Inflammatory macrophage treated with lipopolysaccharide for 4 hours (primary cell): ENCODE measurements at regions not wholly inside any gene's neighbourhood (a gene's known extent, or its start where the extent isn't known, plus 50 kb on each side); places are given as distances from the start of the nearest gene placed in this dataset.
"Not testable (repeated sequence)": the region's sequence is repeated elsewhere in the genome, so short reads cannot be mapped to it uniquely, and the experiment has no call there.

Source experiments
- DNase-seq: peaks from one replicate; pipeline ENCODE4 v3.0.0-alpha.2; 2020

GRCh38 chr5:54883374-54884194, 101.8 kb downstream of the ESM1 start:
- DNase-seq: no peak

- no peak for DNase-seq
These were observed 102.6 kb downstream of the ESM1 start for GRCh38 chr5:54882841-54883240.

GRCh38 chr5:54882101-54882500, 103.3 kb downstream of the ESM1 start:
- DNase-seq: no peak

- no peak for DNase-seq
These were observed 103.9 kb downstream of the ESM1 start for GRCh38 chr5:54881286-54882005.

GRCh38 chr5:54876976-54877375, 108.4 kb downstream of the ESM1 start:
- DNase-seq: no peak

- DNase-seq: no peak
These were observed 108.8 kb downstream of the ESM1 start for GRCh38 chr5:54876556-54876955.

GRCh38 chr5:54874337-54875021, 110.9 kb downstream of the ESM1 start:
- peak; percentile 62 for DNase-seq

GRCh38 chr5:54873691-54874090, 111.7 kb downstream of the ESM1 start:
- DNase-seq: no peak

- DNase-seq: no peak
These were observed 112.6 kb downstream of the ESM1 start for GRCh38 chr5:54872810-54873209.

GRCh38 chr5:54870271-54870670, 115.1 kb downstream of the ESM1 start:
- DNase-seq: no peak

GRCh38 chr5:54869691-54870090, 115.7 kb downstream of the ESM1 start:
- DNase-seq: no peak

GRCh38 chr5:54868511-54869483, 116.6 kb downstream of the ESM1 start:
- no peak for DNase-seq

- peak; percentile 81 for DNase-seq
These were observed 118.0 kb downstream of the ESM1 start for GRCh38 chr5:54867310-54867944.

- DNase-seq: not testable (repeated sequence)
These were observed 120.4 kb downstream of the ESM1 start for GRCh38 chr5:54864911-54865515.

GRCh38 chr5:54862036-54862435, 123.4 kb downstream of the ESM1 start:
- DNase-seq: no peak

GRCh38 chr5:54861212-54861894, 124.0 kb downstream of the ESM1 start:
- DNase-seq: no peak

- DNase-seq: no peak
These were observed 125.1 kb downstream of the ESM1 start for GRCh38 chr5:54860321-54860720.

GRCh38 chr5:54859316-54859715, 126.1 kb downstream of the ESM1 start:
- peak; percentile 32 for DNase-seq

- no peak for DNase-seq
These were observed 130.4 kb downstream of the ESM1 start for GRCh38 chr5:54854883-54855581.

- no peak for DNase-seq
These were observed 133.4 kb downstream of the ESM1 start for GRCh38 chr5:54852007-54852406.
